Activated CD8-positive, alpha-beta memory T cell treated with anti-CD3 and anti-CD28 coated beads for 36 hours (primary cell): ENCODE measurements at regions not wholly inside any gene's neighbourhood (a gene's known extent, or its start where the extent isn't known, plus 50 kb on each side); places are given as distances from the start of the nearest gene placed in this dataset.
"Not testable (repeated sequence)": the region's sequence is repeated elsewhere in the genome, so short reads cannot be mapped to it uniquely, and the experiment has no call there.

ENCODE experiments used
- CTCF ChIA-PET: fragments of 350-600 bp; sonication (Branson Sonifier 250); formaldehyde crosslinking; loops from one replicate; lab custom pipeline; 2021; ENCODE audit warnings: antibody characterized with exemption; lab: Charles Lee
- POLR2A ChIA-PET: fragments of 350-600 bp; sonication (Branson Sonifier 250); formaldehyde crosslinking; loops from one replicate; lab custom pipeline; 2021; ENCODE audit warnings: antibody characterized with exemption; lab: Charles Lee

DNA sequence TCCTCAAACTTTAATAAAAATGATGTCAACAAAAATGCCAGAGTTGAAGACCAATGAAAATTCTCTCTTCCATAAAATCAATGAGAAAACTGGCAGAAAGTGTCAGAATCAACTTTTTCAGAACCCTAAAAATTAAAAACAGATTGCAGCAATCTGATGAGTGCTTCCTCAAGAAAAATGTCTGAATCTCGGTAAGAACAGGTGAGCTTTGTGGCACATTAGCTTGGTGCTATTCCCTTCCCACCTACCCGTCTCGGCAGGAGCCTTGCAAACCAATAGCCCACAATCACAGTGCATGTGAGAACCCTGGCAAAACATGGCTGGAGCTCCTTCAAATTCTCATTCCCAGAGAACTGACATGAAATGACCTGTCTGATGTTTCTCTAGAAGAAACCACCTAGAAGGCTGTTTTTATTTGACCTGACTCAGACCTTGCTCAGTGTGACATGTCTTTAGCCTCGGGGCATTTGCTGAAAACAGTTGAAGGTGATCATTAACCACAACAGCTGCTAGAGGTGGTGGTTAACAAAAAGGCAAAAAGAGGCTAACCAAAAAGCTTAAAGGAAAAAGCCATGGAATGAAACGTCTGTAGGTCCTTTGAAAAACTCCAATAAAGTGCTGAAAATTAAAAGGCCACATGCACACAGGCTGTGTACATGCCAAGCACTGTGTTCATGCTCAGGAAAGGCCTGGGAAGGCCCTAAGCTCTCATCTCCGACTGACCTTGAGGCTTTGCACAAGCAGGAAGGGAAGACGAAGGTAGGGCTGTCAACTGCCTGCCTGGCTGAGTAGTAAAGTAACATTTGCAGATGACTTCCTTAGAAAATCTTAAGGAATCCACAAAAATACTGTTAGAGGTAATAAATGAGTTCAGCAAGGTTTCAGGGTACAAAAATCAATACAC lies 253.0 kb upstream of the NSMCE3 start:
- ChIA-PET POLR2A (no interaction called here), CTCF (no interaction called here)

DNA sequence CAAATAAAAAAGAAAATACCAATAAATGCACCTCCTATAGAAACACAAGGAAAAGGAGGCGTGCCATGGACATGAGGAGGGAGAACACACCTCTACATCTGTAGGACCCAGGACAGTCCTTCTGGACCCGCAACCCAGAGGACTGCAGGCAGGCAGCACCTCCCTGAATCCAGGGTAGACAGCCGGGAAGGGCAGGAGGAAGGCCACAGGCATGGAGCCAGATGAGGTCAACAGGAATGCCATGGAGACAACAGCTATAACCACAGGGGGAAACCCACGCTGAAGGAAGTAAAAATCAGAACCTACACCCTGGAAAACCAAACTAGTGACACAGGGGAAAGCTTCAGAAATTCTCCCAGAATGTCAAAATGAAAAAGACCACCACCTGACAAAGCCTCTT lies 248.8 kb upstream of the NSMCE3 start:
- ChIA-PET CTCF (no interaction called here), POLR2A (no interaction called here)

DNA sequence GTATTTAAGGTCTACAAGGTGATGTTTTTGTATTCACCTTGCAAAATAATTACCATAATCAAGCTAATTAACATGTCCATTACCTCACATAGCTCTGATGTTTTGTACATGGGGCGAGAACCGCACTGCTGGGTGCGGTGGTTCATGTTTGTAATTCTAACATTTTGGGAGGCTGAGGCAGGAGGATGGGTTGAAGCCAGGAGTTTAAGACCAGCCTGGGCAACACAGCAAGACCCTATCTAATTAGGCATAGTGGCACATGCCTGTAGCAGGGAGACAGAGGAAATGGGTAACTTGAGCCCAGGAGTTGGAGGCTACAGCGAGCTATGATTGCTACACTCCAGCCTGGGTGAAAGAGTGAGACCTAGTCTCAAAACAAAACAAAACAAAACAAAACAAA lies 248.2 kb upstream of the NSMCE3 start:
- POLR2A ChIA-PET, result no interaction called here
- CTCF ChIA-PET, result no interaction called here

DNA sequence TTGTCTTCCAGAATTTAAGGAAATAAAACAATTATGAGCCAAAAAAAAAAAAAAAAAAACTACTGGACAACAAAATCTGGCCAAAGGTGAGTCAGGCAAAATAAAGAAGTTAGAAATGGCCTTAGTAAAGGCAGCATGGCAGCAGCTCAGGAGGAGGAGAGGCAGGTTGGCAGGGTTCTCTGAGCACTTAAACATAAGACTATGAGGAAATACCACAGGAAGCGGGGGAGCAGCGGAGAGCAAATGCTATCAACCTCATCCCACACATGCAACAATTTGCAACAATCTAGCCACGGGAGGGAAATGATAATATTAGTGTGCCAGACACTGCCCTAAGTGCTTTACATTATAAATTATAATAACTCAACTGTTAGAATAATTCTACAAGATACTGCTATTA lies 247.3 kb upstream of the NSMCE3 start:
- CTCF ChIA-PET, result no interaction called here

DNA sequence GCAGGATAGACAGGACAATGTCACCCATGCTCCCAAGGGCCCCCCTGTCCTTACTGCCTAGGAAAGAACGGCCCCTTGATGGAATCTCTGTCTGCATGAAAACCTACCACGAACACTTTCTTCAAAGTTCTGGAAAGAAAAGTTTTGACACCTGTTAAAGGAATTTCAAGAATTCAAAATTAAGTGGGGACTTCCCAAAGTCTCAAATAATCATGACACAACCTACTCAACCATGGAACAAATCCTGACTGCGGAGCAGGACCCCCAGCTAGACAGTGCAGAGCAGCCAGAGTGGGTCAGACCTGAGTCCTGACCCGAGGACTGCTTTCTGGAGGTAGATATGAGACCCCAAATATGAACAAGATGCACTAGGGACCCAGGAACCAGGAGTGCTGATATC lies 245.3 kb upstream of the NSMCE3 start:
- POLR2A ChIA-PET, result no interaction called here
- CTCF ChIA-PET, result no interaction called here

More for the DNA sequence above, 247.3 kb upstream of the NSMCE3 start:
- POLR2A ChIA-PET, result no interaction called here

DNA sequence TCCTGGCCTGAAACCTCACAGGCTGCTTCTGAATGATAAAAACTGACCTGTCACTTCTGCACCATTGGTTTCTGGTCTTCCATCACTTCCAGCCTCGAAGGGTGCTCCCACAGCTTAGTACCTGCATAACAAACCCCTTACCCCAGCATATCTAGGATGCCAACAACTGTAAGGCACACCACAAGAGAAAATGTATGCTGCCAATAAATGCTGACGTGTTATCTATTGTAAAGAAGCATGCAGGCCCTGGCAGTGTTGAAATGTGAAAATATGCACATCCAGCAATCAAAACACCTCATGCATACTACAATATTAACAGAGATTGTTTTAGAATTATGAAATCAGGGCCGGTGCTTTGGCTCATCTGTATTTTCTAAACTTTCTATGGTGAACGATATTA lies 242.0 kb upstream of the NSMCE3 start:
- POLR2A ChIA-PET, result no interaction called here

DNA sequence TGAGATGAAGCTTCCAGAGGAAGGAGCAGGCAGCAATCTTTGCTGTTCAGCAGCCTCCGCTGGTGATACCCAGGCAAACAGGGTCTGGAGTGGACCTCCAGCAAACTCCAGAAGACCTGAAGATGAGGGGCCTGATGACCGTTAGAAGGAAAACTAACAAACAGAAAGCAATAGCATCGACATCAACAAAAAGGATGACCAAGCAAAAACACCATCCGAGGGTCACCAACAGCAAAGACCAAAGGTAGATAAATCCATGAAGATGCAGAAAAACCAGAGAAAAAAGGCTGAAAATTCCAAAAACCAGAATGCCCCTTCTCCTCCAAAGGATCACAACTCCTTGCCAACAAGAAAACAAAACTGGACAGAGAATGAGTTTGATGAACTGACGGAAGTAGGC lies 235.9 kb upstream of the NSMCE3 start:
- CTCF ChIA-PET, POLR2A ChIA-PET: not testable (repeated sequence)

More for the DNA sequence above, 242.0 kb upstream of the NSMCE3 start:
- CTCF ChIA-PET, result no interaction called here

DNA sequence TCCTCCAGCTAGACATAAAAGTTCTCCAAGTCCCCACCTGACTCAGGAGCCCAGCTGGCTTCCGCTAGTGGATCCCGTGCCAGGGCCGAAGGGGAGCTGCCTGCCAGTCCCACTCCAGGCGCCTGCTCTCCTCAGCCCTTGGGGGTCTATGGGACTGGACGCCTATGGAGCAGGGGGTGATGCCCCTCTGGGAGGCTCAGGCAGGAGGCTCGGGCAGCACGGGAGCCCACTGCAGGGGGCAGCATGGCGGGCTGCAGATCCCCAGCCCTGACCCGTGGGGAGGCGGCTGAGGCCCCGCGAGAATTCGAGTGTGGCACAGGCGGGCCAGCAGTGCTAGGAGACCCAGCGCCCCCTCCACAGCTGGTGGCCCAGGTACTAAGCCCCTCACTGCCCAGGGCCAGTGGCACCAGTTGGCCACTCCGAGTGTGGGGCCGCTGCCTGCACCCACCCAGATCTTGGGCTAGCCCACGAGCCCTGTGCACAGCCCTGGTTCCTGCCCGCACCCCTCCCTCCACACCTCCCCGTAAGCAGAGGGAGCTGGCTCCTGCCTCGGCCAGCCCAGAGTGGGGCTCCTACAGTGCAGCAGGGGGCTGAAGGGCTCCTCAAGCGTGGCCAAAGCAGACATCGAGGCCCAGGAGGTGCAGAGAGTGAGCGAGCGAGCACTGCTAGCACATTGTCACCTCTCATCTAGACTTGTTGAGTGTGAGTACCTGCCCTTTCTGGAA lies 221.3 kb upstream of the NSMCE3 start:
- CTCF ChIA-PET, result no interaction called here
- POLR2A ChIA-PET, result no interaction called here

DNA sequence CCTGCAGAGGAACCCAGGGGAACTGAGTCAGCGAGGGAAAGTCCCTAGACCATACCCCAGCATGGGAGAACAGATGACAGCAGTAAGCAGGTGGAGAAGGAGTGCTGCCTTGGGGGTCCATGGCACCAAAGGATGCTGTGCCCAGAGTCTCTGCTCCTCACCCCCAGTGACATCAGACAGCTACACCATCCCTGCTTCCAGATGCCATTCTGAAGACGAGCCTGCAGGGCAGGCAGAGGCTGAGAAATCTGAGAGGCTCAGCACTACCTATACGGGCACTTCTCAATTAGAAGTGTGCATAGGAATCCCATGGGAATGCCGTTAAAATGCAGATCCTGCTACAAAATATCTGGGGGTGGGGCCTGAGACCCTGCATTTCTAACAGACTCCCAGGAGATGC lies 211.3 kb upstream of the NSMCE3 start:
- CTCF ChIA-PET, result no interaction called here
- POLR2A ChIA-PET, result no interaction called here

DNA sequence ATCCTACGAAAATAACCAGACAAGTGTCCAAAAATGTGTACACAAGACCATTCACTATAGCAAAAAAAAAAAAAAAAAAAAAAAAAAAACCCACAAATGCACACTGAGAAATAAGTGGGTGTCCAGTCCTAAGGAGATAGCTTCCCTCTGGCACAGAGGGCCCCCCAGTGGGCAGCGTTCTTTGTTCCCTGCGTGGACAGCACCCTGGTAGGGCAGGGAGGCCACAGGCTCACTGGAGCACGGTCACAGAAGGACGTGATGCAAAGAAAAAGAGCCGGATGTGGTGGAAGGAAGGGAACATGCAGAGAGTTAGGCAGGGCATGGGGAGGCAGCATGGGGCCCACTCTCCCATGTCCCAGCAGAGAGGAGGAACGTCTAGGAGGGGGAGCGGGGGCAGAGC lies 210.7 kb upstream of the NSMCE3 start:
- ChIA-PET CTCF (no interaction called here), POLR2A (no interaction called here)

DNA sequence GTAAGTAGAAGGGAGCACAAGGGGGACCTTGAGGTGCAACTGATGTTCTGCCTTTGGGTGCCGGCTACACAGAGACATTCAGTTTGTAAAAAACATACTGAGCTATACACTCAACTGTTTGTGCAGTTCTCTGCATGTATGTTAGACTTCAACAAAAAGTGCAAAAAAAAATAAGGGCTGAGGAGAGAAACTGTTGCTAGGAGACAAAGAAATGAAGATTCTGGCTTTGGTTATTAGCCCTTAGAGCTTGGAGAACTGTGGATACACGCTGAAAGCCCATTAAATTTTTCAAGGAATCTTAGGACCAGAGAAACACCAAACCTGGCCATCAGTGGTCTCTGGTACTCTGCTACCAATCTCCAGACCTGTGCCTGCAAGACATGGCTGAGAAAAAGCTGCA lies 207.6 kb upstream of the NSMCE3 start:
- ChIA-PET CTCF (no interaction called here), POLR2A (no interaction called here)

DNA sequence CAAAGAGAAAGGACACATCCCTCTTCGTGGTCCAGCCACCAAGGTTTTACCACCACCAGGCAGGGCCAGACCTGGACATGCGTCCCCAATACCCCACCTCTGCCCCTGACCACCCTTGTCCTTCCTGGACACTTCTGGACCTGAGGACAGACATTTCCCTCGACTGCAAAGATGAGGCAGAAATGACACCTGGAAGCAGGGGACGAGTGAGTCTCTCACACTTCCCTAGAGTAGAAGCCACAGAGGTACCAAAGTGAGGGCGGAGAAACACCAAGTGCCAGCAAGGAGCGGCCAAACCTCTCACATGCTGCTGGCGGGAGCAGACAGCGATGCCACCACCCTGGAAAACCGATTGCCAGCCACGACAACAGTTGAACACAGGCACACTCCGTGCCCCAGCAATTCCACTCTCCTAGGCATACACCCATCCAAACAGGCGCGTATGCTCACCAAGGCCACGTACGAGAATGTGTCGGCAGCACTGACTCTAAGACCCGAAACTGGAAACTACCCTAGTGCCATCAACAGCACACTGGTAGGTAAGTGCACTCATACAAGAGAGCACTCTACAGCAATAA lies 207.0 kb upstream of the NSMCE3 start:
- ChIA-PET CTCF (no interaction called here), POLR2A (no interaction called here)

DNA sequence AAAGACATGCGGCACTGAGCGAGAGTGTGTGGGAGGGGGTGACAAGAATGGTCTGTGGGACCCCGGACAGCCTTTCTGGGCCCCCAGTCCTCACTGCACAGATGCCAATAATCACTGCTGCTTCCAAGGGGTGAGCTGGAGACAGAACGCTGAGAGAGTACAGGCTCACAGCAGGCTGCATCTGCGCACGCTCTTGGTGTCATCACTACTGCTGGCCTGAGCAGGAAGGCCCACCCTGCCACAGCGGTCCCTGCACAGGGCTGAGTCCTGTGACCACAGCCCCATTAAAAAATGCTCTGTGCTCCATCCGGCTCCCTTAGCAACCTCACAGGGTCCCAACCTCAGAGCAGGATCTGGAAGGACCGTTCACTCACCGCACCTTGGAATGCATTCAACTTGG lies 205.5 kb upstream of the NSMCE3 start:
- CTCF ChIA-PET, result no interaction called here
- POLR2A ChIA-PET, result no interaction called here

DNA sequence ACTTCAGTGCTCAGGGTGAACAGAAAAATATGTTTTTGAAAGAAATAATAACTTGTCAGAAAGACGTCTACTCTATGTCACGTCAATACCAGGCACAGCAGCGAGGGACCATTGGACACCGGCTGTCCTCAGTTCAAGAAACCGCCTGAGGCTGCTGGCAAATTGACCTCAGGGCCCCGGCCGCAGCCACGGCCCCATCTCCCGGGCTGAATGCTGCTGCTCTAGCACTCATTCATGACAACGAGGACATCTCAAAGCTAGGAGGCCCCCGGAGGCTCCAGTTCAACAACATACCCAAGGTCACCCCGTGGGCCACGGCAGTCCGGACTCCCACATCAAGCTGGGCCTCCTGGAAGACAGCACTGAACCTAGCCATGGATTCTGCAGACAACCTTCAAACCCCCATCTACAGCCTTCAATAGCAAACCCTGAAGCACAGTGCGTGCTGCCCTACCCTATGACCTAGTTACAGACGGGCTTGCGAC lies 204.0 kb upstream of the NSMCE3 start:
- CTCF ChIA-PET, result no interaction called here
- POLR2A ChIA-PET, result no interaction called here

DNA sequence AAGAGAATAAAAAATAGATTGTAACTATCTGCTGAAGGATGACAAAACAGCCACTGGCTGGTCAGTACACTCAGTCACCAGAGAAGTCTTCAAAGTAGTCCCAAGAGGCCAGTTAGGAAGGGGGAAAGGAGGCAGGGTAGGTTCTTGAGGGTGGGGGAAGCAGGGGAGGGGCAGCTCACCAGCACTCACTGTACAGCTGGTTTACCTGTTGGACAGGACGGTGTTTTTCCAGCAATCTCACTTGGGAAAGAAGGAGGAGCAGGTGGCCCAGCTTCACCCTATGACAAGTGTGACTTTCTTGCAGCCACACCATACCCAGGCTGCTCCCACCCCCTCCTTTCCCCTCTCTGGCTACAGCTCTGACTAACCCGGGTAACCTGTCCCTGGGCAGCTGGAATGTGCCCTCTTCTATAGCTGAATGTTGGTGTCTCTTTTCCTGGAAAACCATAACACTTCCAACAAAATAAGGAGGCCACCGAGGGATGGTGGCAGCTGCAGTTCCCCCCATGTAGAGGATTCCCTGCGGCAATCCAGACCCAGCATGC lies 203.4 kb upstream of the NSMCE3 start:
- CTCF ChIA-PET, result no interaction called here
- POLR2A ChIA-PET, result no interaction called here

DNA sequence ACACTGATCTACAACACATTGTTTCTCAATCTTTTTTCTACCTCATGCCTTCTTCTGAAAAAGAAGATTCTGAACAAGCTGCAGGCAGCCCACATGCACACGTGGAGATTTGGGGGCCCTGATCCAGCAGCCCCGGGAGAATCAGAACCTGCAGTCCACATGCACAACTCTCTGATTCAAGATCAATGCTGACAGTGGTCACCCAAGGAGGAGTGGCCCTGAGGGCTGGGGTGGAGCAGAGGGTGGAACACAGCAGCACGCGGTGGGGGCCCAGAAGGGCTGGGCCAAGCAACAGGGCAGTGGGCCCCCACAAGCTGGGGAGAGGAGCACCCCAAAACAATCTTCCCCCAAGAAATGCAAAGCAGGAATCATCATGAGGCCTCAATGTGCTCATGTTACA lies 202.1 kb upstream of the NSMCE3 start:
- POLR2A ChIA-PET, result no interaction called here

DNA sequence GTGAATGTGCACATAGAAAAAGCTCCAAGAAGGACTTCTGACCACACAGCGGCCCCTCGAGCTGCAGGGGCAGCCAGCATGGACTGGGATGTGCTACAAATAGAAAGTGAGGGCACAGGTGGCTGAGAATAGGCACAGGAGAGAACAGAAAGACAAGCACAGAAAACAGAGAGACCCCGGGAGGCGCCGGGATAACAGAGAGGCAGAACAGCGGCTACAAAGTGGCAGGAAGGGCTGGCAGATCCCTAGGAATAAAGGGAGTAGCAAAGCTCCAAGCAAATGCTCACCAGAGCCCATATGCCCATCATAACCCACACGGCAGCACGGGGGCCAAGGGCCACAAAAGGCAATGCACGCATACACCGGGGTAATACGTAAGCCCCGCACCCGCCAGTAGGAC lies 201.7 kb upstream of the NSMCE3 start:
- ChIA-PET CTCF (no interaction called here), POLR2A (no interaction called here)

More for the DNA sequence above, 202.1 kb upstream of the NSMCE3 start:
- CTCF ChIA-PET, result no interaction called here

DNA sequence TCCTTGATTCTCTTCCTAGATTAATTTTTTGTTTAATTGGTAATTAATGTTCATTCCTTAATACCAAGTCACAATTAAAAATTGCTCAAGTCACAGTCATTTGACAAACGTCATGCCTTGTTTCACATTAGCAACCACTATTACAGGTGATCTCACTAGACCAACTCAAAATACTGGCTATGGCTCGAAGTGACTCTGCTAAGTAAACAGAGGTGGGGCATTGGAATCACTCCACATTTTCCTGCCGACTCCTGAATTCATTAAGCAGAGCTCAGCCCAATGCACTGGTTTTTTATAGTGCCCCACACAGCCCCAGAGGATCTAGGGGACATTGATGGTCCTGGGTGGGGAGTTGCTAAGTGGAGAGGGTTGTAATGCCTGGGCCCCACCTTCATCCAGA lies 201.2 kb upstream of the NSMCE3 start:
- ChIA-PET CTCF (no interaction called here), POLR2A (no interaction called here)

DNA sequence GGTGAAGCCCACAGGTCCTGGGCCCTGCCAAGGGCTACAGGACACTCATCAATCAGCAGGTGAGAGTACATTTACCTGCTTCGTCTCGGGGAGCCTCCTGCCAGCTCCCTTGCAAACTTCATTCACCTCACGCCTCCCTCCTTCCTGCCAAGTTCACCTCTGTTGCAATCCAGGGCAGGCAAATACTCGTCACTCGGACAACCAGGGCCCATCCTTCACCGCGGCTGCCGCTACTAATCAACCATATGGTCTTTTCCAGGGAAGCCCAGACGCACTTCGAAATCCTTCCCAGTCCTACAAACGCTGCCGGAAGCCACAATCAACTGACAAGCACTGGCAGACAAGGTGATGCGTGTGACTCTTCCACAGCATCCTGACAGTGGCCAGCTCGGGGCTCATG lies 200.7 kb upstream of the NSMCE3 start:
- POLR2A ChIA-PET, result no interaction called here
- CTCF ChIA-PET, result no interaction called here

DNA sequence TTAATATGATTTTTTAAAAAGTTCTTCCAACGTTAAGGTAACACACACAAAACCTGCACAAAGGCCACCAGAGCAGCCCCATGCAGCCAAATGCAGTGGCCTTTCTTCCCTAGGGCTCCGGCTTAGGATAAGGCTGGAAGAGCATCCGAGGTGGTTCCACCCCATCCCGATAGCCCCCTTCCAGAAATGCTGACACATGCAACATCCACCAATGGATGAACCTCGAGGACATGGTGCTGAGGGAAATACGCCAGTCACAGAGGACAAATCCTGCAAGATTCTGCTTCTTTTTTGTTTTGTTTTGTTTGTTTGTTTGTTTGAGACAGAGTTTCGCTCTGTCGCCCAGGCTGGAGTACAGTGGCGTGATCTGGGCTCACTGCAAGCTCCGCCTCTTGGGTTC lies 199.3 kb upstream of the NSMCE3 start:
- POLR2A ChIA-PET, result no interaction called here
- CTCF ChIA-PET, result no interaction called here
